ENCODE measurements at regions not wholly inside any gene's neighbourhood (a gene's known extent, or its start where the extent isn't known, plus 50 kb on each side); places are given as distances from the start of the nearest gene placed in this dataset.

GRCh38 chr3:150296966-150297365 is 111.1 kb upstream of the TSC22D2 start (continued):
- TF ChIP-seq RBBP5 (IDR thresholded peaks at IDR 0.05; ENCODE audit: borderline replicate concordance, low read depth, low read length) (no peak), JUN (IDR thresholded peaks at IDR 0.05; ENCODE audit: low read depth, low read length) (no peak)
